ENCODE measurements at regions not wholly inside any gene's neighbourhood (a gene's known extent, or its start where the extent isn't known, plus 50 kb on each side); places are given as distances from the start of the nearest gene placed in this dataset.
"Not testable (repeated sequence)": the region's sequence is repeated elsewhere in the genome, so short reads cannot be mapped to it uniquely, and the experiment has no call there.

- H3K4me1 ChIP-seq: no peaks in the 10 kb centered on the region
- 58 to 74% methylated on average over 2 of the region's 2 CpGs for WGBS, 2 donors
- ATAC-seq: no peak
Measured at GRCh38 chr15:26224266-26224665, 361.1 kb upstream of the ATP10A start.

DNA sequence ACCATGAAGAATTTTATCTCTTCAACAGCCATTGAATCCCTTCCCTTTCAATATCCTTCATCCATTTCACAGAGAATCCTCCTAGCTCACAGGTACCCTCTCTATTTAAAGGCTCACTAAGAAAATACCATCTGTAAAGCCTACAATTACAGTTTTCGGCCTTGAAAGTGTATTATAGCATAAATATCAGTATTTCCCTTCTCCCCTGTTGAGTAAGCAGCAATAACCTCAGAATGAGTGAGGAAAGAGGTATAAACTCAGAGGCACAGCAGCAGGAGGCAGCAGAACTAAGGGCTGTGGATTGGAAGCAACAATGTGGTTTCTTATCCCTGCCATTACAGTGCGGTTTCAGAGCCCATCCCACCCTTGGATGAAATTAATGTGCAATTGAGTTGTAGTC is 360.6 kb upstream of the ATP10A start:
- no peaks in the 10 kb centered on the region for H3K36me3 ChIP-seq (replicated peaks in 1 of 2; ENCODE audit: insufficient read depth in 1 of 2, low read depth in 2 of 2)
- H3K4me1 ChIP-seq: no peaks in the 10 kb centered on the region
- no peak overlapping the region for H3K4me3 ChIP-seq
- H3K27me3 ChIP-seq: no peaks in the 10 kb centered on the region
- H3K27ac ChIP-seq: no peak overlapping the region
- ATAC-seq (no peak), DNase-seq (no peak)
- intact Hi-C loops (cut with DNase I): no loop called here
- whole genome bisulfite sequencing, 2 donors: 43 to 50% methylated on average over 2 of the region's 2 CpGs
- no peaks in the 10 kb centered on the region for H3K9me3 ChIP-seq
- TF ChIP-seq POLR2A (IDR thresholded peaks at IDR 0.05): no peak
- TF ChIP-seq, protein P1, sequence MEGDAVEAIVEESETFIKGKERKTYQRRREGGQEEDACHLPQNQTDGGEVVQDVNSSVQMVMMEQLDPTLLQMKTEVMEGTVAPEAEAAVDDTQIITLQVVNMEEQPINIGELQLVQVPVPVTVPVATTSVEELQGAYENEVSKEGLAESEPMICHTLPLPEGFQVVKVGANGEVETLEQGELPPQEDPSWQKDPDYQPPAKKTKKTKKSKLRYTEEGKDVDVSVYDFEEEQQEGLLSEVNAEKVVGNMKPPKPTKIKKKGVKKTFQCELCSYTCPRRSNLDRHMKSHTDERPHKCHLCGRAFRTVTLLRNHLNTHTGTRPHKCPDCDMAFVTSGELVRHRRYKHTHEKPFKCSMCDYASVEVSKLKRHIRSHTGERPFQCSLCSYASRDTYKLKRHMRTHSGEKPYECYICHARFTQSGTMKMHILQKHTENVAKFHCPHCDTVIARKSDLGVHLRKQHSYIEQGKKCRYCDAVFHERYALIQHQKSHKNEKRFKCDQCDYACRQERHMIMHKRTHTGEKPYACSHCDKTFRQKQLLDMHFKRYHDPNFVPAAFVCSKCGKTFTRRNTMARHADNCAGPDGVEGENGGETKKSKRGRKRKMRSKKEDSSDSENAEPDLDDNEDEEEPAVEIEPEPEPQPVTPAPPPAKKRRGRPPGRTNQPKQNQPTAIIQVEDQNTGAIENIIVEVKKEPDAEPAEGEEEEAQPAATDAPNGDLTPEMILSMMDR (IDR thresholded peaks at IDR 0.05): no peak

More at GRCh38 chr15:26224266-26224665, 361.1 kb upstream of the ATP10A start:
- intact Hi-C loops (cut with DNase I): no loop called here
- Histone ChIP-seq H3K4me3 (no peak overlapping the region), H3K9me3 (no peaks in the 10 kb centered on the region), H3K27me3 (no peaks in the 10 kb centered on the region), H3K36me3 (replicated peaks in 1 of 2; ENCODE audit: insufficient read depth in 1 of 2, low read depth in 2 of 2) (no peaks in the 10 kb centered on the region), H3K27ac (no peak overlapping the region)
- no peak for TF ChIP-seq POLR2A (IDR thresholded peaks at IDR 0.05)
- TF ChIP-seq, protein P1 (IDR thresholded peaks at IDR 0.05): no peak
- DNase-seq: no peak

- H3K4me3 ChIP-seq: no peak overlapping the region
- H3K27ac ChIP-seq: no peak overlapping the region
- H3K27me3 ChIP-seq: no peaks in the 10 kb centered on the region
- no peak for DNase-seq
- ATAC-seq: no peak
- no peaks in the 10 kb centered on the region for H3K9me3 ChIP-seq
- no peaks in the 10 kb centered on the region for H3K36me3 ChIP-seq (replicated peaks in 1 of 2; ENCODE audit: insufficient read depth in 1 of 2, low read depth in 2 of 2)
- H3K4me1 ChIP-seq: no peaks in the 10 kb centered on the region
- 12 to 28% methylated on average over 3 of the region's 3 CpGs for WGBS, 2 donors
- intact Hi-C loops (cut with DNase I): no loop called here
- no peak for TF ChIP-seq POLR2A (IDR thresholded peaks at IDR 0.05)
- TF ChIP-seq, protein P1 (IDR thresholded peaks at IDR 0.05): no peak
Measured at GRCh38 chr15:26222781-26223180, 359.7 kb upstream of the ATP10A start.

GRCh38 chr15:26217043-26217442 is 353.9 kb upstream of the ATP10A start:
- DNase-seq; intact Hi-C loops (cut with DNase I): not testable (repeated sequence)
- WGBS, 2 donors: 62 to 67% methylated on average over 2 of the region's 2 CpGs

GRCh38 chr15:26214290-26214689 is 351.2 kb upstream of the ATP10A start:
- H3K27ac ChIP-seq: no peak overlapping the region
- no peak for ATAC-seq
- no peak for DNase-seq
- TF ChIP-seq, protein P1 (IDR thresholded peaks at IDR 0.05): no peak
- TF ChIP-seq POLR2A (IDR thresholded peaks at IDR 0.05): no peak
- H3K9me3 ChIP-seq: no peaks in the 10 kb centered on the region
- H3K36me3 ChIP-seq (replicated peaks in 1 of 2; ENCODE audit: insufficient read depth in 1 of 2, low read depth in 2 of 2): no peaks in the 10 kb centered on the region
- 72 to 82% methylated on average over 3 of the region's 3 CpGs for WGBS, 2 donors
- H3K4me1 ChIP-seq: no peaks in the 10 kb centered on the region
- H3K4me3 ChIP-seq: no peak overlapping the region
- no peaks in the 10 kb centered on the region for H3K27me3 ChIP-seq
- intact Hi-C loops (cut with DNase I): no loop called here

More at GRCh38 chr15:26217043-26217442, 353.9 kb upstream of the ATP10A start:
- H3K4me3 ChIP-seq; H3K9me3 ChIP-seq; H3K27ac ChIP-seq; H3K27me3 ChIP-seq; ATAC-seq; H3K4me1 ChIP-seq; H3K36me3 ChIP-seq (replicated peaks in 1 of 2; ENCODE audit: insufficient read depth in 1 of 2, low read depth in 2 of 2): not testable (repeated sequence)

Measured in body of pancreas (tissue), 4 donors.